CD4-positive, alpha-beta T cell treated with Interleukin-1 beta for 1 hour (primary cell): ENCODE measurements at regions not wholly inside any gene's neighbourhood (a gene's known extent, or its start where the extent isn't known, plus 50 kb on each side); places are given as distances from the start of the nearest gene placed in this dataset.
"Not testable (repeated sequence)": the region's sequence is repeated elsewhere in the genome, so short reads cannot be mapped to it uniquely, and the experiment has no call there.

ENCODE experiments used
- DNase-seq, 2 donors: peaks; one replicate each; pipeline ENCODE4 v3.0.0-alpha.2; 2020 to 2022

- DNase-seq = no peak
Observed at GRCh38 chr11:15300341-15300740, 185.6 kb downstream of the INSC start.

- no peak for DNase-seq
Observed at GRCh38 chr11:15307619-15308024, 192.9 kb downstream of the INSC start.

GRCh38 chr11:15308840-15309239 lies 194.1 kb downstream of the INSC start:
- DNase-seq = no peak

- no peak for DNase-seq
Observed at GRCh38 chr11:15309296-15309695, 194.6 kb downstream of the INSC start.

- DNase-seq = no peak
Observed at GRCh38 chr11:15313862-15314261, 199.1 kb downstream of the INSC start.

GRCh38 chr11:15318814-15319213 lies 204.1 kb downstream of the INSC start:
- no peak for DNase-seq

GRCh38 chr11:15326520-15326919 lies 211.8 kb downstream of the INSC start:
- DNase-seq = no peak

- no peak for DNase-seq
Observed at GRCh38 chr11:15327786-15328231, 213.1 kb downstream of the INSC start.

GRCh38 chr11:15333407-15333806 lies 218.7 kb downstream of the INSC start:
- no peak for DNase-seq

GRCh38 chr11:15334766-15335165 lies 220.0 kb downstream of the INSC start:
- DNase-seq = no peak

- no peak for DNase-seq
Observed at GRCh38 chr11:15336021-15336420, 221.3 kb downstream of the INSC start.

GRCh38 chr11:15339302-15339701 lies 224.6 kb downstream of the INSC start:
- no peak for DNase-seq

GRCh38 chr11:15341587-15341986 lies 226.9 kb downstream of the INSC start:
- no peak for DNase-seq

GRCh38 chr11:15342163-15342562 lies 227.4 kb downstream of the INSC start:
- DNase-seq = no peak

- no peak for DNase-seq
Observed at GRCh38 chr11:15346907-15347306, 232.2 kb downstream of the INSC start.

GRCh38 chr11:15347969-15348734 lies 233.4 kb downstream of the INSC start:
- no peak for DNase-seq

- no peak for DNase-seq
Observed at GRCh38 chr11:15349413-15349812, 234.7 kb downstream of the INSC start.

GRCh38 chr11:15361316-15361715 lies 246.6 kb downstream of the INSC start:
- DNase-seq = no peak

- not testable (repeated sequence) for DNase-seq
Observed at GRCh38 chr11:15365286-15365685, 250.6 kb downstream of the INSC start.

GRCh38 chr11:15367695-15368094 lies 253.0 kb downstream of the INSC start:
- no peak for DNase-seq

GRCh38 chr11:15370495-15371147 lies 255.9 kb downstream of the INSC start:
- DNase-seq = no peak

- no peak for DNase-seq
Observed at GRCh38 chr11:15371533-15371932, 256.8 kb downstream of the INSC start.

GRCh38 chr11:15374418-15374817 lies 259.7 kb downstream of the INSC start:
- DNase-seq = no peak

GRCh38 chr11:15378941-15379340 lies 264.2 kb downstream of the INSC start:
- no peak for DNase-seq

GRCh38 chr11:15379483-15379882 lies 264.8 kb downstream of the INSC start:
- DNase-seq = no peak
